GM12878 (cell line): ENCODE measurements at regions not wholly inside any gene's neighbourhood (a gene's known extent, or its start where the extent isn't known, plus 50 kb on each side); places are given as distances from the start of the nearest gene placed in this dataset.

Source experiments
- ATAC-seq: fragments of 200-7000 bp; cut with Tn5 transposase; 3 replicates; pipeline ENCODE4 v1.9.1; 2020; ENCODE audit warnings: mild to moderate bottlenecking, moderate library complexity
- BruUV-seq: library from RNA; stranded (reverse); fragments of 400-500 nt; replicated peaks from 2 replicates; lab custom pipeline; 2021; lab: Mats Ljungman, UMichigan
- CTCF ChIA-PET: fragments of 300-600 bp; sonication (Branson Sonifier 250); formaldehyde crosslinking; extraction: SDS; loops from one replicate; lab custom pipeline; 2021; ENCODE audit warnings: inconsistent platforms; lab: Yijun Ruan, JAX
- POLR2A ChIA-PET: fragments of 350-600 bp; formaldehyde crosslinking; extraction: SDS; loops from one replicate; lab custom pipeline; 2021; ENCODE audit warnings: inconsistent platforms; lab: Charles Lee
- RAD21 ChIA-PET: fragments of 300-600 bp; sonication (Branson Sonifier 250); formaldehyde crosslinking; loops from one replicate; lab custom pipeline; 2023; ENCODE audit warnings: antibody characterized with exemption; ENCODE audit not compliant: unreplicated experiment; lab: Charles Lee
- SMC1A ChIA-PET: fragments of 300-600 bp; sonication (Branson Sonifier 250); formaldehyde crosslinking; loops from one replicate; lab custom pipeline; 2023; ENCODE audit not compliant: unreplicated experiment, uncharacterized antibody; lab: Charles Lee
- DNase-seq: peaks from one replicate; pipeline ENCODE4 v3.0.0-alpha.2; 2011; ENCODE audit warnings: low read depth, low spot score
- FAIRE-seq: peaks from 3 replicates; lab custom pipeline; 2011; peaks lifted over from hg19 to GRCh38; lab: Jason Lieb, UNC
- H2AFZ ChIP-seq: 2 replicates; pipeline ENCODE4 v1.6.0; 2011; ENCODE audit warnings: low read depth, low read length, control low read depth; ENCODE audit not compliant: control insufficient read depth
- H3K27ac ChIP-seq: 2 replicates; pipeline ENCODE4 v1.5.1; 2011; ENCODE audit warnings: control low read depth; ENCODE audit not compliant: control insufficient read depth, insufficient read depth
- H3K27me3 ChIP-seq, 2 experiments: replicated peaks in 1 of 2; 2 replicates each; pipeline versions ENCODE4 v1.6.0 to v1.6.1; 2011; ENCODE audit warnings: low read length in 1 of 2; ENCODE audit not compliant: control insufficient read depth in 2 of 2, insufficient read depth in 2 of 2
- H3K36me3 ChIP-seq, 2 experiments: 2 replicates each; pipeline ENCODE4 v1.5.1; 2011; ENCODE audit warnings: low read length in 1 of 2; ENCODE audit not compliant: control insufficient read depth in 2 of 2, insufficient read depth in 2 of 2
- H3K4me1 ChIP-seq: 2 replicates; pipeline ENCODE4 v1.6.1; 2011; ENCODE audit warnings: mild to moderate bottlenecking, low read length, moderate library complexity, mixed read lengths; ENCODE audit not compliant: control insufficient read depth, insufficient read depth
- H3K4me2 ChIP-seq: 2 replicates; pipeline ENCODE4 v1.6.0; 2011; ENCODE audit warnings: control low read depth; ENCODE audit not compliant: control insufficient read depth, insufficient read depth
- H3K4me3 ChIP-seq: fragments of 200-600 bp; sonication (generic); 2 replicates; pipeline ENCODE4 v1.5.1; 2016
- H3K79me2 ChIP-seq: 2 replicates; pipeline ENCODE4 v1.6.0; 2011; ENCODE audit warnings: low read length; ENCODE audit not compliant: control insufficient read depth, insufficient read depth
- H3K9ac ChIP-seq: 2 replicates; pipeline ENCODE4 v1.8.0; 2011; ENCODE audit warnings: low read length, control low read depth, mixed read lengths; ENCODE audit not compliant: control insufficient read depth, insufficient read depth
- H3K9me3 ChIP-seq: replicated peaks from 3 replicates; pipeline ENCODE4 v1.5.1; 2011; ENCODE audit warnings: mild to moderate bottlenecking, low read length; ENCODE audit not compliant: control insufficient read depth, insufficient read depth
- H4K20me1 ChIP-seq: 2 replicates; pipeline ENCODE4 v1.6.0; 2011; ENCODE audit not compliant: control insufficient read depth, insufficient read depth
- E2F8 ChIP-seq: fragments of 450-650 bp; IDR thresholded peaks from 2 replicates; pipeline ENCODE4 v1.6.1; 2018; ENCODE audit warnings: mild to moderate bottlenecking, low read depth, moderate library complexity; ENCODE audit not compliant: partially characterized antibody
- EED ChIP-seq: sonication (generic); IDR thresholded peaks from 2 replicates; pipeline ENCODE4 v1.6.1; 2016; ENCODE audit warnings: antibody characterized with exemption, low read depth
- MTA2 ChIP-seq: fragments of 450-650 bp; IDR thresholded peaks from 2 replicates; pipeline ENCODE4 v1.6.1; 2016; ENCODE audit warnings: low read depth, mild to moderate bottlenecking, moderate library complexity
- MYB ChIP-seq: fragments of 150-350 bp; IDR thresholded peaks from 2 replicates; pipeline ENCODE4 v1.6.1; 2014; ENCODE audit warnings: mild to moderate bottlenecking, low read depth, low read length, borderline replicate concordance
- SIX5 ChIP-seq: IDR thresholded peaks from 2 replicates; pipeline ENCODE4 v1.6.1; 2011; ENCODE audit warnings: mild to moderate bottlenecking, low read depth, low read length, moderate library complexity; ENCODE audit not compliant: severe bottlenecking
- STAT3 ChIP-seq: IDR thresholded peaks from 2 replicates; pipeline ENCODE4 v1.6.1; 2011; ENCODE audit warnings: low read depth, low read length, improper control_type of control experiment
- ZBTB40 ChIP-seq: fragments of 450-650 bp; IDR thresholded peaks from 2 replicates; pipeline ENCODE4 v1.6.1; 2016; ENCODE audit warnings: mild to moderate bottlenecking, moderate library complexity, borderline replicate concordance
- ZNF384 ChIP-seq: IDR thresholded peaks from 2 replicates; pipeline ENCODE4 v1.6.1; 2012; ENCODE audit warnings: low read depth, mild to moderate bottlenecking, low read length, improper control_type of control experiment, borderline replicate concordance
- WGBS: methylation state at CpG from one replicate; pipeline ENCODE4 v1.1.6; 2016; ENCODE audit warnings: low lambda C conversion rate; ENCODE audit not compliant: insufficient replicate concordance, insufficient coverage; ENCODE audit errors: missing lambda C conversion rate; 5-methylcytosine and 5-hydroxymethylcytosine counted together
- in situ Hi-C: fragments of 300-500 bp; cut with MboI; formaldehyde crosslinking; loops from 9 replicates; pipeline ENCODE4 v1.14.3; 2018; ENCODE audit warnings: mixed read lengths
- intact Hi-C: fragments of 100-400 bp; cut with micrococcal nuclease; formaldehyde crosslinking; loops from one replicate; pipeline ENCODE4 v1.14.2; 2022; ENCODE audit not compliant: unreplicated experiment

- no TSS peak for BruUV-seq
- no peak for FAIRE-seq
- no peak for ATAC-seq
These were observed 138.9 kb downstream of the DCAF12L2 start for GRCh38 chrX:126027229-126027628.

More at GRCh38 chrX:126027229-126027628, 138.9 kb downstream of the DCAF12L2 start:
- TF ChIP-seq EED (no peak), SIX5 (no peak), MYB (no peak), STAT3 (no peak), E2F8 (no peak), ZNF384 (no peak), MTA2 (no peak), ZBTB40 (no peak)
- TF ChIP-seq, all 136 proteins: peak for 0
- H3K4me1 ChIP-seq = no peaks in the 10 kb centered on the region
- WGBS = 10% methylated on average over 3 of the region's 3 CpGs
- H3K79me2 ChIP-seq = no peaks in the 10 kb centered on the region
- H3K9me3 ChIP-seq = no peaks in the 10 kb centered on the region
- no peaks in the 10 kb centered on the region for H3K36me3 ChIP-seq
- no peak overlapping the region for H3K9ac ChIP-seq
- RAD21 ChIA-PET = no interaction called here
- SMC1A ChIA-PET = interaction anchor here (1.0 kb wide), 1 partner anchor 9 kb away, joined by 4 read pairs; no protein-coding TSS in a partner anchor
- no peak overlapping the region for H2AFZ ChIP-seq
- no peak overlapping the region for H3K27ac ChIP-seq
- no peak for DNase-seq
- in situ Hi-C loops (no loop called here), intact Hi-C loops (no loop called here)
- CTCF ChIA-PET = no interaction called here
- H4K20me1 ChIP-seq = no peaks in the 10 kb centered on the region
- H3K27me3 ChIP-seq = no peaks in the 10 kb centered on the region
- H3K4me3 ChIP-seq = no peak overlapping the region
- POLR2A ChIA-PET = no interaction called here
- H3K4me2 ChIP-seq = no peak overlapping the region
